ENCODE measurements at regions not wholly inside any gene's neighbourhood (a gene's known extent, or its start where the extent isn't known, plus 50 kb on each side); places are given as distances from the start of the nearest gene placed in this dataset.

GRCh38 chr5:2170761-2171160 is 288.0 kb upstream of the IRX4 start:
- no peaks in the 10 kb centered on the region for H3K9me3 ChIP-seq
- intact Hi-C loops (cut with DNase I; ENCODE audit: low total_unique reads), result no loop called here
- DNase-seq, result no peak
- TF ChIP-seq, protein P1, sequence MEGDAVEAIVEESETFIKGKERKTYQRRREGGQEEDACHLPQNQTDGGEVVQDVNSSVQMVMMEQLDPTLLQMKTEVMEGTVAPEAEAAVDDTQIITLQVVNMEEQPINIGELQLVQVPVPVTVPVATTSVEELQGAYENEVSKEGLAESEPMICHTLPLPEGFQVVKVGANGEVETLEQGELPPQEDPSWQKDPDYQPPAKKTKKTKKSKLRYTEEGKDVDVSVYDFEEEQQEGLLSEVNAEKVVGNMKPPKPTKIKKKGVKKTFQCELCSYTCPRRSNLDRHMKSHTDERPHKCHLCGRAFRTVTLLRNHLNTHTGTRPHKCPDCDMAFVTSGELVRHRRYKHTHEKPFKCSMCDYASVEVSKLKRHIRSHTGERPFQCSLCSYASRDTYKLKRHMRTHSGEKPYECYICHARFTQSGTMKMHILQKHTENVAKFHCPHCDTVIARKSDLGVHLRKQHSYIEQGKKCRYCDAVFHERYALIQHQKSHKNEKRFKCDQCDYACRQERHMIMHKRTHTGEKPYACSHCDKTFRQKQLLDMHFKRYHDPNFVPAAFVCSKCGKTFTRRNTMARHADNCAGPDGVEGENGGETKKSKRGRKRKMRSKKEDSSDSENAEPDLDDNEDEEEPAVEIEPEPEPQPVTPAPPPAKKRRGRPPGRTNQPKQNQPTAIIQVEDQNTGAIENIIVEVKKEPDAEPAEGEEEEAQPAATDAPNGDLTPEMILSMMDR (IDR thresholded peaks at IDR 0.05), result no peak
- H3K4me1 ChIP-seq, result no peaks in the 10 kb centered on the region
- peaks cover 0 to 20% of the 10 kb centered on the region in 2 donors for H3K27me3 ChIP-seq
- H3K4me3 ChIP-seq, result no peak overlapping the region
- H3K27ac ChIP-seq, result no peak overlapping the region
- H3K36me3 ChIP-seq, result no peaks in the 10 kb centered on the region

- H3K27ac ChIP-seq, result no peak overlapping the region
- H3K4me3 ChIP-seq, result no peak overlapping the region
- H3K36me3 ChIP-seq, result no peaks in the 10 kb centered on the region
- no peaks in the 10 kb centered on the region for H3K9me3 ChIP-seq
- TF ChIP-seq, protein P1 (IDR thresholded peaks at IDR 0.05), result no peak
- peaks cover 0 to 19% of the 10 kb centered on the region in 2 donors for H3K27me3 ChIP-seq
- intact Hi-C loops (cut with DNase I; ENCODE audit: low total_unique reads), result no loop called here
- no peaks in the 10 kb centered on the region for H3K4me1 ChIP-seq
- peak in 1 of 2 donors; percentile 59 for DNase-seq
These were observed 287.4 kb upstream of the IRX4 start for GRCh38 chr5:2169850-2170760.

GRCh38 chr5:2169430-2169808 is 286.7 kb upstream of the IRX4 start:
- H3K27ac ChIP-seq, result no peak overlapping the region
- peak in 1 of 2 donors; percentile 24 for DNase-seq
- H3K27me3 ChIP-seq, result peaks cover 0 to 17% of the 10 kb centered on the region in 2 donors
- no peaks in the 10 kb centered on the region for H3K4me1 ChIP-seq
- no peaks in the 10 kb centered on the region for H3K36me3 ChIP-seq
- no peak overlapping the region for H3K4me3 ChIP-seq
- intact Hi-C loops (cut with DNase I; ENCODE audit: low total_unique reads), result no loop called here
- TF ChIP-seq, protein P1 (IDR thresholded peaks at IDR 0.05), result no peak
- H3K9me3 ChIP-seq, result no peaks in the 10 kb centered on the region

DNA sequence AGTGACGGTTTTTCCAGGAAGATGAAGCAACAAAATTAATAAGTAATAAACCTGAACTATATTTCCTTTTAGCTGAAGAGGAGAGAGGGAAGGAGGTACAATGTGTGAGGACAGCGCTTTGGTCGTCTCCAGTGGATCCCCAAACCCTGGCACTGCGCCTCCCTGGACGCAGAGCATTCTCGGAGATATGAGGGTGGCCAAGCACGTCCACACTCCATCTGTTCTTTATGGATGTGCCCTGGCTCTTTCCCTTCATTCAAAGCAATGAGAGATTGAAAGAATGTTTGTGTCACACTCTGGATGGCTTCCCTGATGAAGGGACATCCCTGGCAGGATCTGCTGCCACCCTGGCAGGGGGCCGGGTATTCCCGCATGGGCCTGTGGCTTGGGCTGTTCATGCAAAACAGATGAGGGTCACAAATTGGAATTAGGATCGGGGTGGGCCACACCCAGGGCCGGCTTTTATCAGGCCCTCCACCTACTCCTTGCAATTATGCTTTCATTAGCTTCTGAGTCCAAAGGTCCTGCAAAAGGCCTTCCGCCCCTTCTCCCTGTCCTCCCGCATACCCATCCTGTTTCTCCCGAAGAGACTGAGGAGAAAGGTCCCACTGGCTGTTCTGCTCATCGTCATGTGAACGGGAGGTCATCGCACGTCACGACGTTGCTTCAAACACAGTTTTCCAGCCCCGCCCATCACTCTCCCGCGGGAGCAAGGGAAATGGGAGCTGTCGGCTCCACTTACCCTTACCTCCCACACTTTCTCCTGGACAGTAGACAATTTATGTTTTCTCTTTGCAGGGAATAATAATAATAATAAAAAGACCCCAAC is 286.1 kb upstream of the IRX4 start:
- intact Hi-C loops (cut with DNase I; ENCODE audit: low total_unique reads), result no loop called here
- peak in 1 of 2 donors; percentile 49 for DNase-seq
- no peaks in the 10 kb centered on the region for H3K4me1 ChIP-seq
- no peak overlapping the region for H3K27ac ChIP-seq
- no peaks in the 10 kb centered on the region for H3K36me3 ChIP-seq
- no peaks in the 10 kb centered on the region for H3K9me3 ChIP-seq
- TF ChIP-seq, protein P1 (IDR thresholded peaks at IDR 0.05), result no peak
- H3K4me3 ChIP-seq, result no peak overlapping the region
- peaks cover 0 to 17% of the 10 kb centered on the region in 2 donors for H3K27me3 ChIP-seq

- intact Hi-C loops (cut with DNase I; ENCODE audit: low total_unique reads), result no loop called here
- H3K9me3 ChIP-seq, result no peaks in the 10 kb centered on the region
- no peak overlapping the region for H3K4me3 ChIP-seq
- H3K27ac ChIP-seq, result no peak overlapping the region
- no peaks in the 10 kb centered on the region for H3K4me1 ChIP-seq
- TF ChIP-seq, protein P1 (IDR thresholded peaks at IDR 0.05), result no peak
- H3K27me3 ChIP-seq, result peaks cover 0 to 17% of the 10 kb centered on the region in 2 donors
- no peaks in the 10 kb centered on the region for H3K36me3 ChIP-seq
- DNase-seq, result peak in 1 of 2 donors; percentile 28
These were observed 284.9 kb upstream of the IRX4 start for GRCh38 chr5:2167671-2168070.

All from tibial artery (tissue), 4 donors.